HG03159 (cell line): ENCODE measurements at regions not wholly inside any gene's neighbourhood (a gene's known extent, or its start where the extent isn't known, plus 50 kb on each side); places are given as distances from the start of the nearest gene placed in this dataset.

ENCODE experiments used
- ATAC-seq: cut with Tn5 transposase; IDR thresholded peaks from one replicate; pipeline ENCODE4 v1.9.1; 2021; ENCODE audit warnings: mild to moderate bottlenecking, moderate library complexity; ENCODE audit not compliant: unreplicated experiment

DNA sequence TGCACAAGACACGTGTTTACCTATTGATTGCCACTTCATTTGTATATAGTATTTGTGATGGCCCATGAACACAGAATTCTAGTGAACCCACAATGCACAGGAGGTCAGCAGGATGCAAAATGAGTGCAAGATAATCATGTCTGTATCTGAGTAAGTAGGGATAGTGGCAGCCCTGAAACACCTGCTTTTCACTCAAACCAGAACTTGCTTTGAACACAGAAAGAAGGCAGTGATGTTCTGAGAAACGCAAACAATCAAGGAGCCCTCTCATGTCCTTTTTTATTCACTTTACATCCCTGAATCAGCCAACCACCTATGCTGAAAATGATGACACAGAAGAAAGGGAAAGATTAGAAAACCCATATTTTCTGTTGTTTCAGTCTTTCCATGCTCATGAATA lies 170.4 kb upstream of the AVPR1A start:
- ATAC-seq = no peak

DNA sequence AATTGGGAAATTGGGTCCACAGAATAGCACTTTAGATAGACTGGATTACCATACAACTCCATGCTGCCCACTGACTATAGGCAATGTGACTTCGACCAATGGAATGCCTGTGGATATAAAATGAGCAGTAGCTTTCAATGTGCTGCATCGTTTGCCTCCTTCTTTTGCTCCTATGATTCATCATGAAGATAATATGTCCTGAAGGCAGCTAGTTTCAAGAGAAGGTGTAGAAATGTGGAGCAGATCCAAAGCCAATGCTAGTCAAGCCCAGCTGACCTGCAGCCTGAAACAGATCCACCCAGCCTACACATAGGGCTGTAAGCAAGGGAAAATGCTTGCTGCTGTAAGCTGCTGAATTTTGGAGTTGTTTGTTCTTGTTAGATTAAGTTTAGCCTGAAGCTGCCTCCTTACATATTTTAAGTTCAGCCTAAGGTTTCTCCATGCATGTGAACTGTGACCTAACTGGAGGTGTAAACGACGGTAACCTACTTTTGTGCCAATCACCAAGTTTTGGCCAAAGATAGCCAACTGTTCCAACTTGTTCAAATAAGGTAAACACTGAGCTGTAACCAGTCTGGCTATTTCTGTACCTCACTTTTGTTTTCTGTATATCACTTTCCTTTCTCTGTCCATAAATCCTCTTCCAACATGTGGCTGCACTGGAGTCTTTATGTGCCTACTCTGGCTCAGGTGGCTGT lies 169.1 kb upstream of the AVPR1A start:
- ATAC-seq = no peak

DNA sequence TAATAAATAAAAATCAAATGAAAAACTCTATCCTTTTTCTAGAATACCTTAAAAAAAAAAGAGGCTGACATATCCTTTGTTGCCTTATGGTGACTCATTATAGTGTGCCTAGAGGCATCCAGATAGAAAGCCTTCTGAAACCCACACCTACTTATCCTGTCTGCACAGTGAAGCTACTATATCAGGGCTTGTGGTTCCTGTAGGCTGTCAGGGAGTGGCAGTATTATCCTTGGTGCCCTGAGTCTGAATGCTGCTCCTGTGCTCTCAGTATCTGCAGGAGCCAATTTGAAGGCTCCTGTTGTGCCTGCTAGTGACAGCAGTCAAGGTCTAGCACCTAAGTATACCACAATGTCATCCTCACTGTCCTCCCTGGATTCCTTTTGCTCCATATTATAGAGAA lies 168.4 kb upstream of the AVPR1A start:
- no peak for ATAC-seq

DNA sequence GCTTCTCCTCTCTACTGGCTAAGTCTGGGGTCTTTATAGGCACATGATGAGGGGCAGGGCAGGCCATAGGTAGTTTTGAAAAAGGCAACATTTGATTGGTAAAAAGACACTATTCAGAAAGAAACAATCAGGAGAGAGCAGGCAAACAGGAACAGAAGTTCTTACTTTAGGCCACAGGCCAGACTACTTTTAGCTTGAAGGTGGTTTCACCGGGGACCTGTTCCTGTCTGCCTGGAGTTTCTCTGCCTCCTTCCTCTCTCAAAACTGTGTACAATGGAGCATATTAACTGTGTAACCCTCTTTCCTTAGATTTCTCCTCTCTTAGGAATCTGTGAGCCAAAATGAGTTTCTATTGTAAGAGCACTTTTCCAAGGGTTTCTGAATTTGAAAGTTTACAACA lies 167.9 kb upstream of the AVPR1A start:
- no peak for ATAC-seq

DNA sequence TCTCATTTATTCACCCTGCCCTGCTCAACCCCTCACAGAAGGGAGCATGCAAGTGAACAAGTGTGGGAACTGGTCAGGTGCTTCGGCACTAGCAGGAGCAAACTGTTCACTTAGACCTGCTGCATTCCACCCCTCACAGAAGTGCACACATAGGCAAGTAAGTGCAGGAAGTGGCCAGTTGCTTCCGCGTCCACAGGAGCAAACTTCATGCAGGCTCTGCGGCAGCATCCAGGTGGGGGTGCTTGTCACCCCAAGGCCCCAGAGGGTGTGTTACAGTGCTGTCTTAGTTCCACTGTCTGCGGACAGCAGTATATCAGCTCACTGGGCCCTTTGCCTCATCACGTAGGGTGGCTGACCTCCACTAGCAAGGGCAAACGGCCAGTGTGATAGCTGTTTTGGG lies 167.3 kb upstream of the AVPR1A start:
- ATAC-seq = no peak

DNA sequence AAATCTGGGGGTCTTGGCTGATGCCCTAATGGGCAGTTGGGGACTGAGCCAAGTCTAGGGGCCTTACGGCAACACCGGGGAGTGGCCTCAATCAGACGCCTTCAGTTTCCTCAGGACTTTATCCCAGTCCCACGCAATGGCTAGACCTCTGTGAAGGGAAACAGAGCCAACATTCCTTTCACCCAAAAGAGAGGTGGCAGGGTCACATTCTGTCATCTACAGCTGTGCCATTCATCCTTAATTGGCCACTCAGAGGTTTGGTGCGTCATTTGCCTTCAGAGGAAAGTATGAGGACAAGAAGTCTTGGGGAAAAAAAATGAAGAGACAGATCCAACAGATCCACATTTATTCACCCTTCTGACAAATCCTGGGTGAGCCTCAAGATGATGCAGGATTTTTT lies 166.9 kb upstream of the AVPR1A start:
- no peak for ATAC-seq

DNA sequence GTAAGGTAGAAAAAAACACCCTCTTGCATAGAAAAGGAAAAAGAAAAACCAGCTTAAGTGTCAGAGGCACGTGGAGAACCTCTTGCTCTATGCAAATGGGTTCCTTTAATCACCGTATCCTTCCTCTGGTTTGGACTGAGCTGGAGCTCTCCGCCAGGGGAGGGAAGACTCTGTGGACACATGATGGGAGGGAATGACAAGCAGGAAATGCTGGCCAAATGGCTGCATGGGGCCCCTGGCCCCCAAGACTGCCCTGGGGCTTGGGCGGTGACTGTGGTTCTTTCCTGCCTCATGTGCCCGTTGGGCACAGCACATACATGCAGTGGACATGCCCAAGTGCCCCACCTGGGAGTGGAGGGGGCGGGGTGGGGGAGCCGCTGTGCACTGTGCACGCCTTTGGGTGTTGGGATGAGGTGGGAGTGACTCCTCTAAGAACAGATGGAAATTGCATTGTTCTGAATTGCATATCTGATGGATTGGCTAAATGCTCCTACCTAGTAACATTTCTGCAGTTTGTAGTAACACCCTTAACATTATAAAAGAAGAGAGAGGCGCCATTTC lies 166.4 kb upstream of the AVPR1A start:
- ATAC-seq = no peak

DNA sequence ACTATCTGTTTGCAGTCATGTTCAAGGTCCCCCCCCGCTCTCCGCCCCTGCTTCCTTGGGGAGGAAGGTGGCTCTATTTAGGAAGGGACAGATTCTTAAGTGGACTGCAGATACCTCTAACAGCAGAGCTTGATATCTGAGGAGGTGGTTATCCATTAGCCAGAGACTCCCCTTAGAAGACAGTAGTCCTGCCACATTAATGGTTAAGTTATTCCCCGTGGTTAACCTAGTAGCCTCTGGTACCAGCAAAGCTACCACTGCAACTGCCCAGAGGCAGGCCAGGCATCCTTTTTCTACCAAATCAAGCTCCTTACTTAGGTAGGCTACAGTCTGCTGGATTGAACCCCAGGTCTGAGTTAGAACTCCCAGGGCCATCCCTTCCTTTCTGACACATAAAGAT lies 162.1 kb upstream of the AVPR1A start:
- peak; percentile 54 for ATAC-seq

DNA sequence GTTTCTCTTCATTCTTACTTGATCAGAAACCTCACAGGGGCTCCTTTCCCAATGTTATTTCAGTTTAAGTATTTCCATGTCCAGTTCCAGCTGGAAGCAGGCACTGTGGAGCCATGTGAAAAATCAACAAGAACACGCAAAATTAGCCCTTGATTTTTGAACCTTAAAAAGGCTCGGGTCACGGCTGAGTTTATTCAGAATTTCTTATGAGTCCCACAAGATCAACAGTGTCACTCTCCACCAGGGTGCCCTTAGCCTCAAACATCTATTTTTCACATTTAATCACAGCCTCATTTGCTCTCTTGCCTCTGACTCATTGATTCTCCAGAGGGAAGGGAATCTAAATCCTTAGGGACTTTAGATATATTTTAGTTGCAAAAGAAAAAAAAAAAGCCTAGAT lies 157.7 kb upstream of the AVPR1A start:
- no peak for ATAC-seq

DNA sequence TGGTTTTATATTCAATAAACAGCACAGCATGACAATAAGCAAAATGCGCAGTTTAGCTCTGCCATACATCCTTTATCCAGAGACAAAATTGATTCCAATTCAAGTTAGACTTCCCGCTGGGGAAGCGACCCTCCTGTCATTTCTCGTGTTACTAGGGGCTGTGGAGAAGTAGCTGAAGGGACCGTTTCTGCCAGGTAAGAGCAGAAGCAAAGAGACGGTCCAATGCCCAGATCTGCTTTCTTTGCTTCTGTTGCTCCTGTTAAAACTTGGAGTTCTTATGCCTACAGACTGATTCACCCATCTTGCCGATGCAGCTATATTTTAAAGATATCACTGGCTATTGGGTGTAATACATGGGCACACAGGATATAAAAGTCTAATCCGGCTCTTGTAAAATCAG lies 156.8 kb upstream of the AVPR1A start:
- ATAC-seq = no peak

DNA sequence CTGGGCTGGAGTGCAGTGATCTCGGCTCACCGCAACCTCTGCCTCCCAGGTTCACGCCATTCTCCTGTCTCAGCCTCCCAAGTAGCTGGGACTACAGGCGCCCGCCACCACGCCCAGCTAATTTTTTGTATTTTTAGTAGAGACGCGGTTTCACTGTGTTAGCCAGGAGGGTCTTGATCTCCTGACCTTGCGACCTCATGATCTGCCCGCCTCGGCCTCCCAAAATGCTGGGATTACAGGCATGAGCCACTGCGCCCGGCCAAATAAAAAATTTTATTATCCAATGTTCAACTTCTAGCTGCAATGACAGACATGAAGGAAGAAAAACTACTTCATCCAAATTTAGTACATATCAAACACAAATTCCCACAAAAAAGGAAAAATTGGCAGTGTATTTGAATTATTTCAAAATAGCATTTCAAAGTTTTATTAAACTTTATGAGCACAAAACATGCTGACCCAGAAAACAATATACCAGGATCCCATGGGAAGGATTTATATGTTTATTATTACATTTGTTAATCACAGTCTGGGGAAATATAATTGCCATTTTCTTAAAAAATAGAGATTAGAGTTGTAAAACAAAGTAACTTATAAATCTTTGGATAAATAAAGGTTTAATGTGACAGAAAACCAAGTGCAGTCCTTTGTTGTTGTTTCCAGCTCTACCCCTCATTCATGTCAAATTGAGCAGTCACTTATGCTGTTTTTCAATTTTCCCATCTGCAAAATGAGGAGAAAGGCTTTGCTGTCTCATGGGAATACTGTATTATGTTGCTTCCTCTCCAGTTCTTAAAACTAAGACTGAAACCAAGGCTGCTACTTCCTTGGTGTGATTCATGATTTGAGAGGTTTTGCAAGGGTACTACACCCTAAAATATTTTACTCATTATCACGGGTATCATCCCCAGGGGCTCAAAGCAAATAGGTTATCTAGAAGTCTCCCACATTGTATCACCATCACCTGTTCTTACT lies 155.2 kb upstream of the AVPR1A start:
- no peak for ATAC-seq

DNA sequence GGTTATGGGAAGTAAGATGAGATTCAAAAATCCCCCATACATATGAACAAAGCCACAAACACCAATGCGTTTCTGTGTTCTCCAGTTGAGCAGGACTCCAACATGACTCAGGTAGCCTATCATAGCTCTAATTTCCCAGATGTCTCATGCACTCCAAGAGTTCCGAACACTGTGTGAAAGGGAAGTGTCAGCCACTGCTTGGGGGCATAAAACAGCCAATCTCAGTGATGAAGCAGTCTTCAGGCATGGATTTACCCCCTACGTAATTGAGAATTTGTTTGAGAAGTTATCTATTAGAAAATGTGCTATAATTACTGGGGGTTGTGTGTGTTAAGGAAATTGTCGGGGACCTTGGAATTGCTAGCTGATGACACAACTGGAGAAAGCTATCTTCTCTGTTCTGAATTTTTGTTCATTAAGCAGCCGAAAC lies 153.9 kb upstream of the AVPR1A start:
- ATAC-seq = peak; percentile 44

DNA sequence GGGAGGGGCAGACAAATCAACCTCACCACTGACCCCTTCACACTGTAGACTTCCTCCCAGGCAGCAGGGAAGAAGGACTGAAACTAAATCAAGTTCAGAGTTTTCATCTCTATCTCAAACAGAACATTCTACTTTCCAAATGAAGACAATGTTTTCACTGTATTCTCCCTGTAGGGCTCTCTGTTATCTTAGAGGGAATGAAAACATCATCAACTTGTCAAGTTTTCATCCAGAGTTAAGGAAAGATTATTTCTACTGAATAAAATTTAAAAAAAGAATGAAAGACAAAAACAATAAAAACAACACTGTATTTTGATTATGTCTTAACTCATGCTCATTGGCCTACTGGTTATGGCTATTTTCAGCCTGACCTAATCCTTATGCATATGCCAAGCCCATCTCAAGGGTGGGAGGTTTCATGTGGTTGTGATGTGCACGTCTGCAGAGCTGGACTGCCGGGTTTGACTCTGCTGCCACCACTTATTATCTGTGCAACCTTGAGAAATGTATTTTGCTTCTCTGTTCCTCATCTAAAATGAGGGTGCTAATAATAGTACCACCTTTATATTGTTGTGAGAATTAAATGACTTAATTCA lies 152.0 kb upstream of the AVPR1A start:
- ATAC-seq = no peak

DNA sequence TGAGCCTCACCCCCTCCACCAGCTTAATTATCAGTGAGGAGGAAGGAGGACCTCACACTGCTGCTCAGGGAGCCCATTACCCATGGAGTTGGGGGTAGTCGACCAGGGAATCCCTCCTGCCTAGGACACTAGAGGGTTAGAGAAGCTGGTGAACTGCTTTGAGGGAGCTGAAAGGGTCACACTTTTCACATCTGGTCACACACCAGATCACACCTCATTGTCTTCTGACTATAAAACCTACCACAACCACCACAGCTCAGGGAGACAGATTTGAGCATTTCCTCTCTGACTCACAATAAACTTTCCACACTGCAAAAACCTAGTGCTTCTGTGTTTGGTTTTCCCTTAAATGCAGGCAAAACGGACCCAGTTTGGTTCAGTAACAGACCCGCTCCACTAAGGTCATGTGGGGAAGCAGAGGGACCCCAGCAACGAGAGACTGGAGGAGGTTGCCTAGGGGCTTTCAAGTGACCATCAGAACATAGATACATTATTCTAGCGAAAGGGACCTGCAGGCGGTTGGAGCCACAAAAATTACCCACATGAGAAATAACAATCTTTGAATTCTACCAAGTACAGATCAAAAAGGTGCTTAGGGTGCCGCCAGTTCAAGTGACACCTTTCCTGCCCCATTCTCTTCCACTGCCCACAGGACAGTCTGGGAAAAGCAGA lies 151.4 kb upstream of the AVPR1A start:
- peak; percentile 82 for ATAC-seq

DNA sequence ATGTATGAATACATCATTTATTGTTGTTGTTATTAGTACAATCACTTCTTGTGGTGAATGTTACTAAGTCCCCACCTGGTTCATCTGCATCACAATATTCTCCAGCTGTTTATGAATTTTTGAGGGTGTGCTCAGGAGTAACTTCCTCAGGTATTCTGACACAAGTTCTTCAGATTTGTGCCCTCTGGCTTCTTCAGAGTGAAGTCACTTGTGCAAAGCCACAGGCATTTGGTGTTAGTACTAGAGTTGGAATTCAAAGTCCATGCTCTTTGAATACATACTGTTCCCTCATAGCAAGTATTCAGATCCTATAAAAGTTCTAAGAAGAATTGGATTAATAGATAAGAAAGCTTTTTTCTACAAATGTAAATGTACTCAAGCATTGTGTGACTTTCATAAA lies 150.3 kb upstream of the AVPR1A start:
- no peak for ATAC-seq

DNA sequence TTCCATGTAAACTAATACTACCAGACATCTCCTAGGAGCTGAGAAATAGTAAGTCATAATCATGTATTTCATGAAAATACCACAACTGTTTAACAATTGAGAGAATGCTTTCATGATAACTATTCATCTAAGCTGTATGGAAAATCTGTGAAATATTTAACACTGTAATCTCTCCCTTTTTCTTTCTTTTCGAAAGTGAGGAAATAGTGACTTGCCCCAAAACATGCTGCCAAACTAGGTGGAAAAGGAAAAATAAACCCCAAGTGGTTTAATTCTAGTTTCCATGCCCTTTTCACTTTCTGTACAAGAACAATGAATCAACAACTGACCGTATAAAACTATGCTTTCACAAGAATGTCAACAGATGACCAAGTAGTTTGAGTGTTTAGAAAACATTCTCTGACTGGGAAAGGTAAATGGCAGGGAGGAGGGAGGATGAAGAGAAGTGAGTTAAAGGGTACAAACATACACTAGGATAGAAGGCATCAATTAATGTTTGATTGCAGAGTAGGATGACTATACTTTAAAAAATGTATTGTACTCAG lies 147.5 kb upstream of the AVPR1A start:
- no peak for ATAC-seq

DNA sequence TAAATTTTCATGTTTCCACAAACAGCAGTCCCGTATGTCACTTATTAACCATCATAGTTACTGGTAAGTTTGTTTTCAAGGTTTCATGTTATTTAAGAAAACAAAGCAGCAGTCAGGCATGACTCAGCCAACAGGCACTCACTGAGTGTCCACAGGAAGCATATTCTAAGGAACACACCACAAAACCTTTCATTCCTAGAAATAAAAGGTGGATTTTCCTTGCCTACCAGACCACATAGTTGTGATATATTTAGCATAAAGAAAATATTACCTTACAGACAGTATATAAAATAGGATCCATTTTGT lies 143.3 kb upstream of the AVPR1A start:
- ATAC-seq = peak; percentile 83

DNA sequence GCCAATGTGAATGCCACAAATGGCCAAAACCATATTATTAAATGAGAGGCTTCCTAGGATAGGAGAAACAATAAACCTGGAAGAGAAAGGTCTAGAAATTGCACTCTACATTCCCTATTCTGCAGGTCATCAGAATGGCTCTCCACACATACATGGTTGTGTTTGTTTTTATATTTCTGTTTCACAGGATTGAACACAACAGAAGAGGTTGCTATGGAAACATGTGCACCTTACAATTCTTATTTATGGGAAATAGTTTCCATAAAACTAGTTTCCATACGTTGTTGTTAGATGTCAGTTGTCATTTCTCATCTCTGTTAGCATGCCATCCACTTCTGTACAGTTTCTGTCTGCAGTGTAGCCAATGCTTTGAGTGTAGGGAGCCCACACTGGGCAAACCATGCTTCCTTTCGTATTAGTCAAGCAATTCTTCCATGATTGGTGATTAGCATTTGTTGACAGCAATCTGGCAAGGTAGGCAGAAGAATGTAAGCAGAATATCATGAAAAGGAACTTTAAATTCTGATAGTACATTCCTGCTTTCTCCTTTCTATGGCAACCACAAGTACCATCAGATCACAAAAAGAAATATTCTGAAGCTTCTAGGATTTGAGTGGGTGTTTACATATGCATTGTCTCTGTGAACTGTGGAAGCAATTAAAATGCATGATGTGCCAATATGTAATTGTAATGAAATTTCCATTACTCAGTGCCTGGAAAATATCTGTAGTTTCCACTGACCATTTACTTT lies 141.6 kb upstream of the AVPR1A start:
- no peak for ATAC-seq

DNA sequence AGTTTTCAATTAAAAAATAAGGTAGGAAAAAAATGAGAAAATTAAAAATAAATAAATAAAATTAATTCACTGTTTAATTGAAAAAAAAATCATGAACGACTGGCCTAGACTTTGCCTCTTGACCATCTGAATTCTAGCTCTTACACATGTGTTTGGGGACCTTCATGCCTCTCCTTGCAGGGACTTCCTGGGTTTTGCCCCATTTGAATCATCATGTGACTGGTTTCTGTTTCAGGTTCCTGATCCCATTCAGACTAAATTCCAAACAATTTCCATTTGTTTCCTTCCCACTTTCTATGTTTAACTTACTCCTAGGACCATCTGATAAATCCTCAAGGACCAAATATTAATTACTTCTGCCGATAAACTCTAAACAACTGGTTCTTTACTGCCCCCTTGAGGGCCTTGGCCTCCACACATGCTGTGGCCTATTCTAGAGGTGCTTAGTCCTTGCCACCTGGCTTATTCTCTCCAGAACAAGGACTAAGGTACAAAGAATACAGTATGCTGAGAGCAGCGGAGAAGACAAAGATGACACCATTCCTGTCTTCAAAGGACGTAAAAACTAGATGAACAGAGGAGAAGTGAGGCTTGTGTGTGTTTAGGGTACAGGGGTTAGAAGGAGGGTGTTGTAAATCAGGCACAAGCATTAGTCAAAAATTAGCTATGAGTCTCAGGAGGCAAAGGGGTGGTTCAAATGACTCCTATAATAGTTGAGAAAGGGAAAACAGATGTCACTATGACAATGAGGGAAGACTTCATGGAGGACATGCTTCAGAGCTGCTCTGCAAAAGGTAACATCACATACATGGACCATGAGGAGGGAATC lies 125.8 kb upstream of the AVPR1A start:
- peak; percentile 92 for ATAC-seq
